Central memory CD8-positive, alpha-beta T cell (primary cell): ENCODE measurements at regions not wholly inside any gene's neighbourhood (a gene's known extent, or its start where the extent isn't known, plus 50 kb on each side); places are given as distances from the start of the nearest gene placed in this dataset.
"Not testable (repeated sequence)": the region's sequence is repeated elsewhere in the genome, so short reads cannot be mapped to it uniquely, and the experiment has no call there.

Experiments used
- ATAC-seq: fragments of 150-1000 bp; cut with Tn5 transposase; replicated peaks from 2 replicates; pipeline ENCODE4 v1.10.0; 2022; ENCODE audit warnings: mild to moderate bottlenecking, moderate FRiP score, moderate number of reproducible peaks; ENCODE audit not compliant: poor library complexity, severe bottlenecking; ENCODE audit errors: extremely low read depth
- DNase-seq, 2 donors: peaks; one replicate each; pipeline ENCODE4 v3.0.0; 2021; ENCODE audit warnings: low spot score in 2 of 2
- H3K27ac Mint-ChIP-seq: one replicate; pipeline ENCODE4 v1.8.0; 2022; ENCODE audit warnings: low read depth, mild to moderate bottlenecking, moderate library complexity, mixed read lengths
- H3K27me3 Mint-ChIP-seq: one replicate; pipeline ENCODE4 v1.8.0; 2022; ENCODE audit warnings: mixed read lengths
- H3K36me3 Mint-ChIP-seq: one replicate; pipeline ENCODE4 v1.8.0; 2022; ENCODE audit warnings: mild to moderate bottlenecking, moderate library complexity, mixed read lengths; ENCODE audit not compliant: insufficient read depth
- H3K4me1 Mint-ChIP-seq: one replicate; pipeline ENCODE4 v1.8.0; 2022; ENCODE audit warnings: mixed read lengths
- H3K4me3 Mint-ChIP-seq: one replicate; pipeline ENCODE4 v1.8.0; 2022; ENCODE audit warnings: mild to moderate bottlenecking, moderate library complexity, mixed read lengths
- H3K9me3 Mint-ChIP-seq: one replicate; pipeline ENCODE4 v1.8.0; 2022; ENCODE audit warnings: mixed read lengths

DNA sequence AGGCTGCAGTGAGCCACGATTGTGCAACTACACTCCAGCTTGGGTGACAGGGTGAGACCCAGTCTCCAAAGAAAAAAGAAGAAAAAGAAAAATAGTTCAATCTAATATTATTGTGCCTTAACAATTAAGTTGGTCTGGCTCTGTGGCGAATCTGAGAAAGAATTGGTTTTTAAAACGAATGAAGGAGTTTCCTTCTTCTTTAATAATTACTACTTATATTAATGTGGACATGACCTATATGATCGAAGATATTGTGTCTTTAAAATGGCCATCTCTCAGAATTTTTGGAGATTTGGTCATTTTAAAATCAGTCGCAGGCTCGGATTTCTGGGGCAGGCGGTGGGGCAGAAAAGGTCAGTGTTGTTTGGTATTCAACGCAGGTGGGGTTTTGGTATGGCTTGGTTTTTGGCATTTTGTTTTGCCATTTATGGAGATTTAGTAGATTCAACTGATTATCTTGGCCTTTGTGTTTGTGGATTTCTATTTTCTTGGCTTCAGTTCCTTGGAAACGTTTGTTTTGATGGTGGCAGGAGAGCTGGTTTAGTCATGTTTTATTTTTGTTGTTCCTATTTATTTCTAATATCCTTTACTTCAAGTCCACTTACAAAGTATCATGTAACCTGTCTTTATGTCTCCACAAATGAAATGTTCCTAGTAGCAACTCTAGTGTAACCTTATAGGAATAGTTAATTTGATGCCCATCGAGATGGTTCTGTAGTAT, 178.8 kb upstream of the MKLN1 start:
- H3K9me3 Mint-ChIP-seq, result no peaks in the 10 kb centered on the region
- H3K4me3 Mint-ChIP-seq, result no peak overlapping the region
- H3K4me1 Mint-ChIP-seq, result no peaks in the 10 kb centered on the region
- H3K27me3 Mint-ChIP-seq, result no peaks in the 10 kb centered on the region
- DNase-seq, result no peak
- no peak overlapping the region for H3K27ac Mint-ChIP-seq
- ATAC-seq, result no peak
- peaks cover 1% of the 10 kb centered on the region for H3K36me3 Mint-ChIP-seq

- H3K27ac Mint-ChIP-seq, result no peak overlapping the region
- no peak for ATAC-seq
Measured at GRCh38 chr7:131149429-131149773, 178.3 kb upstream of the MKLN1 start.

DNA sequence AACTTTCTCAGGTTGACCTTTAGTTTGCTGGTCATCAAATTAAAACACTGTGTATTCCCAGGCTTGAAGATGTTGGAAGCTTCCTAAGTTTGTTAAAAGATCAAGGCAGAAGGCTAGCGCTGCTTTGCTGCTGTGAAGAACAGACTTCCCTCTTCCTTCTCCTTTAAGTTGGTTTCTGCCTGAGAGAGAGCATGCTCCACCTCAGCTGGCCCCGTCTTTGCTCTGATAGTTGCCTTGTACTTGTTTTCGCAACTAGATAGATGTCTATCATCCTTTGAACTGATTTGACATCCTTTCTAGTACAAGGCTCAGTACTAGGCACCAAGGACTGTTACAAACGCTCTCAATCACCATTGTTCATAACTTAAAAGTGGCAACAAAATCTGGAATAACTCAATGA, 177.8 kb upstream of the MKLN1 start:
- H3K9me3 Mint-ChIP-seq, result no peaks in the 10 kb centered on the region
- no peak overlapping the region for H3K27ac Mint-ChIP-seq
- no peak for ATAC-seq

More at GRCh38 chr7:131149429-131149773, 178.3 kb upstream of the MKLN1 start:
- no peak overlapping the region for H3K4me3 Mint-ChIP-seq
- peaks cover 4% of the 10 kb centered on the region for H3K36me3 Mint-ChIP-seq
- H3K9me3 Mint-ChIP-seq, result no peaks in the 10 kb centered on the region
- no peaks in the 10 kb centered on the region for H3K4me1 Mint-ChIP-seq
- no peak for DNase-seq
- H3K27me3 Mint-ChIP-seq, result no peaks in the 10 kb centered on the region

GRCh38 chr7:131151034-131151433, 176.6 kb upstream of the MKLN1 start:
- H3K9me3 Mint-ChIP-seq, result no peaks in the 10 kb centered on the region
- H3K4me1 Mint-ChIP-seq, result no peaks in the 10 kb centered on the region
- H3K27ac Mint-ChIP-seq, result no peak overlapping the region
- DNase-seq (no peak), ATAC-seq (no peak)
- H3K36me3 Mint-ChIP-seq, result peaks cover 4% of the 10 kb centered on the region
- H3K4me3 Mint-ChIP-seq, result no peak overlapping the region
- H3K27me3 Mint-ChIP-seq, result no peaks in the 10 kb centered on the region

More for the DNA sequence above, 177.8 kb upstream of the MKLN1 start:
- H3K27me3 Mint-ChIP-seq, result no peaks in the 10 kb centered on the region
- peaks cover 4% of the 10 kb centered on the region for H3K36me3 Mint-ChIP-seq
- no peak for DNase-seq
- H3K4me3 Mint-ChIP-seq, result no peak overlapping the region
- H3K4me1 Mint-ChIP-seq, result no peaks in the 10 kb centered on the region

GRCh38 chr7:131152766-131153165, 174.9 kb upstream of the MKLN1 start:
- H3K9me3 Mint-ChIP-seq, result no peaks in the 10 kb centered on the region
- no peaks in the 10 kb centered on the region for H3K27me3 Mint-ChIP-seq
- ATAC-seq (no peak), DNase-seq (no peak)
- H3K4me3 Mint-ChIP-seq, result no peak overlapping the region
- H3K4me1 Mint-ChIP-seq, result no peaks in the 10 kb centered on the region
- H3K36me3 Mint-ChIP-seq, result peaks cover 4% of the 10 kb centered on the region
- no peak overlapping the region for H3K27ac Mint-ChIP-seq

- no peak overlapping the region for H3K27ac Mint-ChIP-seq
- H3K9me3 Mint-ChIP-seq, result no peaks in the 10 kb centered on the region
- DNase-seq (no peak), ATAC-seq (no peak)
- H3K4me1 Mint-ChIP-seq, result no peaks in the 10 kb centered on the region
- peaks cover 4% of the 10 kb centered on the region for H3K36me3 Mint-ChIP-seq
- H3K27me3 Mint-ChIP-seq, result no peaks in the 10 kb centered on the region
- H3K4me3 Mint-ChIP-seq, result no peak overlapping the region
Measured at GRCh38 chr7:131154380-131154779, 173.3 kb upstream of the MKLN1 start.

GRCh38 chr7:131157530-131158243, 170.0 kb upstream of the MKLN1 start:
- no peak for DNase-seq
- Mint-ChIP-seq H3K4me3 (no peak overlapping the region), H3K36me3 (peaks cover 4% of the 10 kb centered on the region), H3K27ac (no peak overlapping the region), H3K9me3 (no peaks in the 10 kb centered on the region), H3K27me3 (no peaks in the 10 kb centered on the region), H3K4me1 (no peaks in the 10 kb centered on the region)
- ATAC-seq, result no peak

DNA sequence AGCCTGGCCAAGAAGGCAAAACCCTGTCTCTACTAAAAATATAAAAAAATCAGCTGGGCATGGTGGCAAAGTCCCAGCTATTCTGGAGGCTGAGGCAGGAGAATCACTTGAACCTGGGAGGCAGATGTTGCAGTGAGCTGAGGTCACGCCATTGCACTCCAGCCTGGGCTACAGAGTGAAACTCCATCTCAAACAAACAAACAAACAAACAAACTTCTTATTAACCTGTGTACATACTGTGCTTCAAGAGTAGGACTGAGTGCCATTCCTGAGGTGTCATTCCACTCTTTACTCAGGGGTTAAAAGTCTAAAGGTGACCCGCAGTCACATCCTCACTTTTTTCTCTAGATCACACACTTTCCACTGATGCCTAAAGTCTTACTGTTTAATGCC, 169.4 kb upstream of the MKLN1 start:
- not testable (repeated sequence) for H3K27me3 Mint-ChIP-seq

DNA sequence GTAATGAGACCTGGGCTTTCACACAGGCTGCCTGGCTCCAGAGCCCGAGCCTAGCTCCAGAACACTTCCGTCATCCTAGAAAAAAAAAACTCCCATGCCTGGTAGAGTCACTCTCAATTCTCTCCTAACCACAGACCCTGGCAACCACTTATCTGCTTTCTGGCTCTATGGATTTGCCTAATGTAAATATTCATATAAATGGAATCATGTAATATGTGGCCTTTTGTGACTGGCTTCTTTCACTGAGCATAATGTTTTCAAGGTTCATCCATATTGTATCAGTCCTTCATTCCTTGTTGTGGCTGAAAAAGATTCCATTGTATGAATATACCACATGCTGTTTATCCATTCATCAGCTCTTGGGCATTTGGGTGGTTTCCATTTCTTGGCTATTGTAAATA, 167.7 kb upstream of the MKLN1 start:
- DNase-seq, result no peak
- no peaks in the 10 kb centered on the region for H3K9me3 Mint-ChIP-seq
- no peak overlapping the region for H3K27ac Mint-ChIP-seq
- no peak for ATAC-seq
- H3K4me1 Mint-ChIP-seq, result no peaks in the 10 kb centered on the region
- peaks cover 2% of the 10 kb centered on the region for H3K36me3 Mint-ChIP-seq
- no peak overlapping the region for H3K4me3 Mint-ChIP-seq
- H3K27me3 Mint-ChIP-seq, result no peaks in the 10 kb centered on the region

More for the DNA sequence above, 169.4 kb upstream of the MKLN1 start:
- H3K4me1 Mint-ChIP-seq, ATAC-seq, H3K9me3 Mint-ChIP-seq, H3K4me3 Mint-ChIP-seq, H3K27ac Mint-ChIP-seq, H3K36me3 Mint-ChIP-seq, DNase-seq: not testable (repeated sequence)

GRCh38 chr7:131161103-131161502, 166.6 kb upstream of the MKLN1 start:
- Mint-ChIP-seq H3K9me3 (no peaks in the 10 kb centered on the region), H3K27me3 (no peaks in the 10 kb centered on the region), H3K27ac (no peak overlapping the region), H3K4me1 (no peaks in the 10 kb centered on the region), H3K4me3 (no peak overlapping the region), H3K36me3 (peaks cover 2% of the 10 kb centered on the region)
- ATAC-seq (no peak), DNase-seq (no peak)

DNA sequence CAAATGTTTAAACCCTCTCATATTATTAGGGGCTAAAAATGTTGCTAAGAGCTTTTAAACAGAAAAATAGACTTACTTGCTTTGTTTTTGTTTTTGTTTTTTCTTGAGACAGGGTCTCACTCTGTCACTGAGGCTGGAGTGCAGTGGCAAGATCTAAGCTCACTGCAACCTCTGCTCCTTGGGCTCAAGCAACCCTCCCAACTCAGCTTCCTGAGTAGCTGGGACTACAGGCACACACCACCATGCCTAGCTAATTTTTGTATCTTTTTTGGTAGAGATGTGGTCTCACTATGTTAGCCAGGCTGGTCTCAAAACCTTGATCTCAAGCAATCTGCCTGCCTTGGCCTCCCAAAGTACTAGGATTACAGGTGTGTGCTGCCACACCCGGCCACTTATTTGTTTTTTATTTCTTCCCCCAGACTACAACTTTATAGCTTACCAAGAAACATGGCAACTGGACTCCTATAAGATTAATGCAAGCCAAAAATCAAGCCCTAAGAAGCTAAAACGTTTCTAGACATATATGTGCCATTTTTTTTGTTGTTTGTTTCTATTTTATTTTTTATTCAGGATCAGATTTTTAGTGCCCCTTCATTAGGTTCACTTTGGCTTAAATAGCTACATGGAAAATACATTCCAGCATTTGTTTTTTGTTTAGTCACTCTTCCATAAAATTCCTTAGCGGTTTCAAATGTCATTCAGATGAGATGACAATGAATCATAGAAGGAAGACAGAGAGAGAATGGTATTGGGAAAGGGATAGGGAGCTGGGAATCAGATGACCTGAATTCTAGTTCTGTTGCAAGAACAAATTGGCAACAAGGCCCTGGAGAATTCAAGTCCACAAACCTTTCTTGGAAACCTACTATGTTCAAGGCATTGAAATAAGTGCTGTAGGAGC, 163.4 kb upstream of the MKLN1 start:
- no peaks in the 10 kb centered on the region for H3K4me1 Mint-ChIP-seq
- H3K27me3 Mint-ChIP-seq, result no peaks in the 10 kb centered on the region
- no peaks in the 10 kb centered on the region for H3K9me3 Mint-ChIP-seq
- peaks cover 2% of the 10 kb centered on the region for H3K36me3 Mint-ChIP-seq
- H3K4me3 Mint-ChIP-seq, result no peak overlapping the region
- H3K27ac Mint-ChIP-seq, result no peak overlapping the region
- ATAC-seq (no peak), DNase-seq (no peak)

DNA sequence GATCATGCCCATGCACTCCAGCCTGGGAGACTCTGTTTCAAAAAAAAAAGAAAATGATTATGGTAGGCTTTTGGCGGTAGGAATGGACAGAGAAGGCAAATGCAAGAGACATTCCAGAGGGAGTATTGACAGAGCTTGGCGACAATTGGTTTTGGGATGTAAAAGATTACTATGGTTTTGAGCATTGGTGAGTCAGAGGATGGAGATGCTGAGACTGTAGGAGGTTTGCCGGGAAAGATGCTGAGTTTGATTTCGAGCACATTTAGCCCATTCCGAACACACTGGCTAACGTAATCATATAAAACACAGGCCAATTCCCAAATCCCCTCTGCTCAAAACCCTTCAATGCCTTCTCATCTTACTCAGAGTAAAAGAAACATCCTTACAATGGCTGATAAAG, 161.6 kb upstream of the MKLN1 start:
- peaks cover 6% of the 10 kb centered on the region for H3K27me3 Mint-ChIP-seq
- no peak for ATAC-seq
- H3K27ac Mint-ChIP-seq, result no peak overlapping the region
- no peak overlapping the region for H3K4me3 Mint-ChIP-seq
- no peaks in the 10 kb centered on the region for H3K9me3 Mint-ChIP-seq
- no peak for DNase-seq
- H3K36me3 Mint-ChIP-seq, result no peaks in the 10 kb centered on the region
- H3K4me1 Mint-ChIP-seq, result no peaks in the 10 kb centered on the region
